Endothelial cell of umbilical vein (primary cell): ENCODE measurements at regions not wholly inside any gene's neighbourhood (a gene's known extent, or its start where the extent isn't known, plus 50 kb on each side); places are given as distances from the start of the nearest gene placed in this dataset.

Experiments
- BruUV-seq: library from RNA; stranded (reverse); fragments of 400-500 nt; replicated peaks from 2 replicates; lab custom pipeline; 2021; lab: Mats Ljungman, UMichigan
- CTCF ChIA-PET: fragments of 300-600, 350-600 bp; sonication (Branson Sonifier 250); formaldehyde crosslinking; loops from one replicate; lab custom pipeline; 2021; ENCODE audit warnings: antibody characterized with exemption, inconsistent platforms; lab: Charles Lee
- POLR2A ChIA-PET: fragments of 300-600, 350-600 bp; sonication (Branson Sonifier 250); formaldehyde crosslinking; loops from one replicate; lab custom pipeline; 2021; ENCODE audit warnings: antibody characterized with exemption, inconsistent platforms; lab: Charles Lee
- DNase-seq: peaks from one replicate; pipeline ENCODE4 v3.0.0-alpha.2; 2011; ENCODE audit warnings: low read depth, low spot score
- FAIRE-seq: peaks from 2 replicates; lab custom pipeline; 2011; peaks lifted over from hg19 to GRCh38; lab: Jason Lieb, UNC
- H2AFZ ChIP-seq: 2 replicates; pipeline ENCODE4 v1.6.0; 2012; ENCODE audit warnings: low read depth, low read length, control low read depth, inconsistent platforms
- H3K27ac ChIP-seq: 2 replicates; pipeline ENCODE4 v1.5.1; 2011; ENCODE audit warnings: low read depth, mild to moderate bottlenecking, control low read depth, low read length, moderate library complexity; ENCODE audit not compliant: insufficient read depth
- H3K27me3 ChIP-seq, 2 experiments: 2 replicates each; pipeline versions ENCODE4 v1.6.0 to v1.6.1; 2011; ENCODE audit warnings: low read length in 2 of 2, mixed read lengths in 1 of 2; ENCODE audit not compliant: control insufficient read depth in 2 of 2, insufficient read depth in 2 of 2
- H3K36me3 ChIP-seq, 2 experiments: 2 replicates in 1 of 2; 3 replicates in 1 of 2; pipeline ENCODE4 v1.5.1; 2011; ENCODE audit warnings: low read length in 2 of 2, mild to moderate bottlenecking in 1 of 2, moderate library complexity in 1 of 2; ENCODE audit not compliant: control insufficient read depth in 2 of 2, insufficient read depth in 2 of 2; ENCODE audit errors: extremely low read depth in 1 of 2
- H3K4me1 ChIP-seq: 3 replicates; pipeline ENCODE4 v1.5.1; 2011; ENCODE audit warnings: mild to moderate bottlenecking, low read length; ENCODE audit not compliant: control insufficient read depth, insufficient read depth; ENCODE audit errors: extremely low read depth
- H3K4me2 ChIP-seq: 2 replicates; pipeline ENCODE4 v1.6.1; 2011; ENCODE audit warnings: low read length, control low read depth, mixed read lengths; ENCODE audit not compliant: insufficient read depth
- H3K4me3 ChIP-seq, 3 experiments: fragments of 200-600 bp in 1 of 3; sonication (generic), shearing (Covaris generic) in 1 of 3; replicated peaks in 1 of 3; 2 replicates each; pipeline ENCODE4 v1.5.1; 2011 to 2016; ENCODE audit warnings: control low read depth in 3 of 3, low read length in 3 of 3, mild to moderate bottlenecking in 2 of 3, inconsistent platforms in 1 of 3, low read depth in 1 of 3, moderate library complexity in 1 of 3; ENCODE audit not compliant: insufficient read depth in 1 of 3
- H3K79me2 ChIP-seq: 2 replicates; pipeline ENCODE4 v1.6.0; 2012; ENCODE audit warnings: low read length, inconsistent platforms; ENCODE audit not compliant: control insufficient read depth, insufficient read depth
- H3K9ac ChIP-seq: replicated peaks from 2 replicates; pipeline ENCODE3; 2011; ENCODE audit warnings: low read length, control low read depth; ENCODE audit not compliant: insufficient read depth; ENCODE audit errors: extremely low read depth
- H3K9me1 ChIP-seq: replicated peaks from 3 replicates; pipeline ENCODE4 v1.6.0; 2011; ENCODE audit warnings: mild to moderate bottlenecking, low read length; ENCODE audit not compliant: control insufficient read depth, insufficient read depth; ENCODE audit errors: extremely low read depth
- H3K9me3 ChIP-seq: replicated peaks from 2 replicates; pipeline ENCODE4 v1.5.1; 2012; ENCODE audit warnings: low read length, inconsistent platforms; ENCODE audit not compliant: control insufficient read depth, insufficient read depth
- H4K20me1 ChIP-seq: replicated peaks from 2 replicates; pipeline ENCODE3; 2011; ENCODE audit warnings: mild to moderate bottlenecking, low read length; ENCODE audit not compliant: control insufficient read depth, insufficient read depth; ENCODE audit errors: extremely low read depth
- EZH2 ChIP-seq: IDR thresholded peaks from 2 replicates; pipeline ENCODE4 v1.6.1; 2012; ENCODE audit warnings: borderline replicate concordance, low read depth, mild to moderate bottlenecking, moderate library complexity, low read length, inconsistent platforms; ENCODE audit not compliant: severe bottlenecking
- FOS ChIP-seq: IDR thresholded peaks from 2 replicates; pipeline ENCODE4 v1.6.1; 2011; ENCODE audit warnings: mild to moderate bottlenecking, low read length, moderate library complexity, borderline replicate concordance; ENCODE audit not compliant: insufficient read depth
- GATA2 ChIP-seq: IDR thresholded peaks from 2 replicates; pipeline ENCODE4 v1.7.0; 2011; ENCODE audit warnings: low read depth, mild to moderate bottlenecking, moderate library complexity, mixed read lengths, low read length; ENCODE audit not compliant: insufficient read length, insufficient read depth
- JUN ChIP-seq: IDR thresholded peaks from 2 replicates; pipeline ENCODE4 v1.6.1; 2011; ENCODE audit warnings: borderline replicate concordance, low read depth; ENCODE audit not compliant: insufficient read length, insufficient read depth
- MYC ChIP-seq: IDR thresholded peaks from one replicate; pipeline ENCODE4 v1.6.1; 2011; ENCODE audit warnings: mild to moderate bottlenecking, low read depth, low read length
- POLR2A ChIP-seq: IDR thresholded peaks from 2 replicates; pipeline ENCODE4 v1.6.1; 2012; ENCODE audit warnings: low read depth, mild to moderate bottlenecking, control low read depth, low read length
- POLR2AphosphoS5 ChIP-seq: IDR thresholded peaks from 2 replicates; pipeline ENCODE4 v1.6.1; 2012; ENCODE audit warnings: low read depth, mild to moderate bottlenecking, control low read depth, low read length, moderate library complexity; ENCODE audit not compliant: insufficient read depth
- dilution Hi-C: fragments of 300-500 bp; cut with MboI; formaldehyde crosslinking; loops from one replicate; pipeline ENCODE4 v1.15.0; 2019; ENCODE audit warnings: low sequenced_read_pairs; ENCODE audit not compliant: extremely low pct_ligation_motif_present
- intact Hi-C: fragments of 100-400 bp; cut with micrococcal nuclease; formaldehyde crosslinking; loops from one replicate; pipeline ENCODE4 v1.10.0; 2022
- TF ChIP-seq, protein P1 (sequence below): IDR thresholded peaks from 2 replicates; pipeline ENCODE4 v1.6.1; 2011; ENCODE audit not compliant: insufficient read depth, insufficient read length
- TF ChIP-seq, protein P2 (sequence below), 2 donors: IDR thresholded peaks; 1 replicate in 1 of 2; 2 replicates in 1 of 2; pipeline ENCODE4 v1.5.1; 2011; ENCODE audit warnings: low read length in 2 of 2, mild to moderate bottlenecking in 2 of 2, moderate library complexity in 2 of 2, control low read depth in 1 of 2, inconsistent platforms in 1 of 2, low read depth in 1 of 2; ENCODE audit not compliant: insufficient read depth in 1 of 2; ENCODE audit errors: extremely low read depth in 1 of 2

DNA sequence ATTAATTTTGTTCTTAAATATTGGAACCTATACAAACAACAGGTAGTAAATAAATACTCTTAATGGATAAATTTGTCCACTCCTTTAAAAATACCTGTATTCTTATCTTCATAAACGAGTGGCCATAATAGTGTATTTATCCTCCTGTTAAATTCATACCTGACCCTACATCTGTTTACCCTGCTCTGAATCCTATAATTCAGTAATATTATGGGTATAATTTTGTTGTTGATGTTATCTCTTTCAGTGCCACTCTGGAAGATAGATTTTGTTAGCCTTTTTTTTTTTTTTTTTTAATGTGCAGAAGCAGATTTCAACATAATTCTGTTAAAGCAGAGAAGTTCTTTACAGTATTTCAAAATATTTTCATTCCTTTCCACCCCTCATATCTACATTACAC, 1337.9 kb downstream of the PLA2G4A start:
- CTCF ChIA-PET, result no interaction called here
- no peaks in the 10 kb centered on the region for H3K36me3 ChIP-seq
- H3K4me2 ChIP-seq, result no peak overlapping the region
- intact Hi-C loops, result no loop called here
- H3K4me3 ChIP-seq, result no peak overlapping the region
- no peaks in the 10 kb centered on the region for H4K20me1 ChIP-seq
- TF ChIP-seq FOS (no peak), GATA2 (no peak), POLR2AphosphoS5 (no peak), EZH2 (no peak), JUN (no peak), POLR2A (no peak), MYC (no peak)
- TF ChIP-seq, protein P1, sequence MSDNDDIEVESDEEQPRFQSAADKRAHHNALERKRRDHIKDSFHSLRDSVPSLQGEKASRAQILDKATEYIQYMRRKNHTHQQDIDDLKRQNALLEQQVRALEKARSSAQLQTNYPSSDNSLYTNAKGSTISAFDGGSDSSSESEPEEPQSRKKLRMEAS, result no peak
- TF ChIP-seq, protein P2, sequence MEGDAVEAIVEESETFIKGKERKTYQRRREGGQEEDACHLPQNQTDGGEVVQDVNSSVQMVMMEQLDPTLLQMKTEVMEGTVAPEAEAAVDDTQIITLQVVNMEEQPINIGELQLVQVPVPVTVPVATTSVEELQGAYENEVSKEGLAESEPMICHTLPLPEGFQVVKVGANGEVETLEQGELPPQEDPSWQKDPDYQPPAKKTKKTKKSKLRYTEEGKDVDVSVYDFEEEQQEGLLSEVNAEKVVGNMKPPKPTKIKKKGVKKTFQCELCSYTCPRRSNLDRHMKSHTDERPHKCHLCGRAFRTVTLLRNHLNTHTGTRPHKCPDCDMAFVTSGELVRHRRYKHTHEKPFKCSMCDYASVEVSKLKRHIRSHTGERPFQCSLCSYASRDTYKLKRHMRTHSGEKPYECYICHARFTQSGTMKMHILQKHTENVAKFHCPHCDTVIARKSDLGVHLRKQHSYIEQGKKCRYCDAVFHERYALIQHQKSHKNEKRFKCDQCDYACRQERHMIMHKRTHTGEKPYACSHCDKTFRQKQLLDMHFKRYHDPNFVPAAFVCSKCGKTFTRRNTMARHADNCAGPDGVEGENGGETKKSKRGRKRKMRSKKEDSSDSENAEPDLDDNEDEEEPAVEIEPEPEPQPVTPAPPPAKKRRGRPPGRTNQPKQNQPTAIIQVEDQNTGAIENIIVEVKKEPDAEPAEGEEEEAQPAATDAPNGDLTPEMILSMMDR (IDR thresholded peaks at IDR 0.05; ENCODE audit: extremely low read depth in 1 of 2, insufficient read depth in 1 of 2, low read depth in 1 of 2, low read length in 2 of 2), result no peak
- H3K27ac ChIP-seq, result no peak overlapping the region
- no peaks in the 10 kb centered on the region for H3K79me2 ChIP-seq
- dilution Hi-C loops, result no loop called here
- no peak overlapping the region for H2AFZ ChIP-seq
- no peak for FAIRE-seq
- DNase-seq, result no peak
- POLR2A ChIA-PET, result no interaction called here
- no peaks in the 10 kb centered on the region for H3K4me1 ChIP-seq
- H3K9me1 ChIP-seq, result no peaks in the 10 kb centered on the region
- BruUV-seq, result no TSS peak
- no peak overlapping the region for H3K9ac ChIP-seq
- H3K27me3 ChIP-seq, result no peaks in the 10 kb centered on the region
- H3K9me3 ChIP-seq, result no peaks in the 10 kb centered on the region
